ENCODE measurements at regions not wholly inside any gene's neighbourhood (a gene's known extent, or its start where the extent isn't known, plus 50 kb on each side); places are given as distances from the start of the nearest gene placed in this dataset.

DNA sequence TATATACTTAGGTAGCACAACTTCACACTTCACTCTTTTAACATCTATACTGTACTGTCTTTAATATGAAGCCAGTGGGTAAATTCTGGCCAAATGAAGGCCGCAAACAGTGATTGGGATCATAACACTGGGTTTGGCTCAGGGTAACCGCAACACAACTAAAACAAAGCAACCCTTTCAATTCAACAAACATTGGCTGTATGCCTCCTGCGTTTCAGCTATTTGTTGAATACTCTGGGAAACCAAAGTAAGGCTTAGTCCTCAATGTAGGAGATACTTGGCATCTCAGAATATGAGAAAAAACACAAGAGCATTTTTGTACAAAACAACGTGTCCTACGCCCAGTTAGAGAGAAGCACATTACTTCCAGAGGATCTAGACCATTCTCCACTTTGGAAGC is 693.3 kb upstream of the KLHL29 start:
- H3K4me1 ChIP-seq: no peaks in the 10 kb centered on the region
- H3K36me3 ChIP-seq: no peaks in the 10 kb centered on the region
- H3K4me3 ChIP-seq: no peak overlapping the region
- DNase-seq (ENCODE audit: extremely low spot score in 2 of 2): no peak
- TF ChIP-seq, protein P1, sequence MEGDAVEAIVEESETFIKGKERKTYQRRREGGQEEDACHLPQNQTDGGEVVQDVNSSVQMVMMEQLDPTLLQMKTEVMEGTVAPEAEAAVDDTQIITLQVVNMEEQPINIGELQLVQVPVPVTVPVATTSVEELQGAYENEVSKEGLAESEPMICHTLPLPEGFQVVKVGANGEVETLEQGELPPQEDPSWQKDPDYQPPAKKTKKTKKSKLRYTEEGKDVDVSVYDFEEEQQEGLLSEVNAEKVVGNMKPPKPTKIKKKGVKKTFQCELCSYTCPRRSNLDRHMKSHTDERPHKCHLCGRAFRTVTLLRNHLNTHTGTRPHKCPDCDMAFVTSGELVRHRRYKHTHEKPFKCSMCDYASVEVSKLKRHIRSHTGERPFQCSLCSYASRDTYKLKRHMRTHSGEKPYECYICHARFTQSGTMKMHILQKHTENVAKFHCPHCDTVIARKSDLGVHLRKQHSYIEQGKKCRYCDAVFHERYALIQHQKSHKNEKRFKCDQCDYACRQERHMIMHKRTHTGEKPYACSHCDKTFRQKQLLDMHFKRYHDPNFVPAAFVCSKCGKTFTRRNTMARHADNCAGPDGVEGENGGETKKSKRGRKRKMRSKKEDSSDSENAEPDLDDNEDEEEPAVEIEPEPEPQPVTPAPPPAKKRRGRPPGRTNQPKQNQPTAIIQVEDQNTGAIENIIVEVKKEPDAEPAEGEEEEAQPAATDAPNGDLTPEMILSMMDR (IDR thresholded peaks at IDR 0.05): no peak
- TF ChIP-seq POLR2AphosphoS5 (IDR thresholded peaks at IDR 0.05; ENCODE audit: insufficient read depth in 1 of 2, low read depth in 1 of 2) (no peak), POLR2A (IDR thresholded peaks at IDR 0.05) (no peak)
- intact Hi-C loops (cut with DNase I): no loop called here
- H3K27me3 ChIP-seq: no peaks in the 10 kb centered on the region
- no peaks in the 10 kb centered on the region for H3K9me3 ChIP-seq
- no peak overlapping the region for H3K27ac ChIP-seq

DNA sequence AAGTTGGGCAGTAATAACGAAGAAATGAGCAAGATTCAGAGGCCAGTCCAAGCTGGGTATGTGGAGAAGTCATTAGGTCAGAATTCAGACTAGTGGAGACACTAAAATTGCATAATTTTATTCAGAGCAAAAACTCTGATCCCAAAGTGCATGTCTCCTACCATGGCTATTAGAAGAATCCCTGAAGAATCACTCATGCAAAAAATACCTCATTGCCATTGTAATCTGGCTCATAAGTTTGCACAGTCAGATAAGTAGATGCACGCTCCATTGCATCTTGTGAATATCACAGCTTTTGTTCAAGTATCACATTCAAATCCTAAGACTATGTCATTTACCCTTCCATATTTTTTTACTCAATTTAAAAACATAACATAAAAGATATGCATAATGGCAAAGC is 692.2 kb upstream of the KLHL29 start:
- Histone ChIP-seq H3K4me3 (no peak overlapping the region), H3K9me3 (no peaks in the 10 kb centered on the region), H3K27me3 (no peaks in the 10 kb centered on the region), H3K27ac (no peak overlapping the region), H3K4me1 (no peaks in the 10 kb centered on the region), H3K36me3 (no peaks in the 10 kb centered on the region)
- DNase-seq (ENCODE audit: extremely low spot score in 2 of 2): no peak
- intact Hi-C loops (cut with DNase I): no loop called here
- TF ChIP-seq POLR2AphosphoS5 (IDR thresholded peaks at IDR 0.05; ENCODE audit: insufficient read depth in 1 of 2, low read depth in 1 of 2): no peak
- TF ChIP-seq POLR2A (IDR thresholded peaks at IDR 0.05): no peak
- TF ChIP-seq, protein P1 (IDR thresholded peaks at IDR 0.05): no peak

DNA sequence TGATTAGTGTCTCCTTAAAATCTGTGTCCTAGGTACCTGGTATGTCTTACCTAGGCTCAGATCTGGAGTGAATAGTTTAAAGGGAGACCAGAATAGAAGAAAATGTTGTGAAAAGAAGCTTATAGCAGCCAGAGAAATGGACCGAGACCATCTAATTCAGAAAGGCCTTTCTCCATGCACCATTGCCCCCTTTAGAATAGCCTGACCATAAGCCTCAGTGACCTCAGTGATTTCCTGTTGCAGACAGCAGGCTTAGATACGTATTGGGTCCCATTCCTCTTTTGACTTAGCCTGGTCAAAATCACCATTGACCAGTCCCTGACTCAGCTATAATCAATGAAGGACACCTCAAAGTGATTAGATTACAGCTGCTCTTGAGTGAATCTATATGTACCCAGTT is 690.7 kb upstream of the KLHL29 start:
- Histone ChIP-seq H3K27ac (no peak overlapping the region), H3K36me3 (no peaks in the 10 kb centered on the region), H3K4me3 (no peak overlapping the region), H3K27me3 (no peaks in the 10 kb centered on the region), H3K4me1 (no peaks in the 10 kb centered on the region), H3K9me3 (no peaks in the 10 kb centered on the region)
- no peak for DNase-seq (ENCODE audit: extremely low spot score in 2 of 2)
- no peak for TF ChIP-seq POLR2A (IDR thresholded peaks at IDR 0.05)
- TF ChIP-seq, protein P1 (IDR thresholded peaks at IDR 0.05): no peak
- no peak for TF ChIP-seq POLR2AphosphoS5 (IDR thresholded peaks at IDR 0.05; ENCODE audit: insufficient read depth in 1 of 2, low read depth in 1 of 2)
- intact Hi-C loops (cut with DNase I): no loop called here

DNA sequence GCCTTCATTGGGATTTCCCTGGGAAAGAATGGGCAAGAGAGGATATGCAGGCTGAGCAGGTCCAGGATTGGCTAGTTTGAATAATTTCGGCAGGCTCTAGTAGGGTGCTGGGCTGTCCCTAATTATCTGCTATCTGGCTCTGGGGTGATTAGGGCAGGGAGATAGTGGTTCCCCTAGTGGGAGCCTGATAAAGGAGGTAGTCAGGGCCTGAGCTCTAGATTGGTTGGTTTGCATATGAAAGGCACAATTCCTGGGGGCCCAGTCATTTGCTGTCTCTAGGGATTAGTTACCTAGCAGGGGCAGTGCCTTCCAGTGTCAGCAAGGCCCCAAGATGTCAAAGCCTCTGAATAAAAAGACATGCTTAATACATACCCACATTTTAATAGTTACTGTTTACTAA is 690.1 kb upstream of the KLHL29 start:
- no peak for TF ChIP-seq POLR2AphosphoS5 (IDR thresholded peaks at IDR 0.05; ENCODE audit: insufficient read depth in 1 of 2, low read depth in 1 of 2)
- TF ChIP-seq, protein P1 (IDR thresholded peaks at IDR 0.05): no peak
- TF ChIP-seq POLR2A (IDR thresholded peaks at IDR 0.05): no peak
- Histone ChIP-seq H3K36me3 (no peaks in the 10 kb centered on the region), H3K27ac (no peak overlapping the region), H3K27me3 (no peaks in the 10 kb centered on the region), H3K9me3 (no peaks in the 10 kb centered on the region), H3K4me1 (no peaks in the 10 kb centered on the region), H3K4me3 (no peak overlapping the region)
- intact Hi-C loops (cut with DNase I): no loop called here
- DNase-seq (ENCODE audit: extremely low spot score in 2 of 2): no peak

DNA sequence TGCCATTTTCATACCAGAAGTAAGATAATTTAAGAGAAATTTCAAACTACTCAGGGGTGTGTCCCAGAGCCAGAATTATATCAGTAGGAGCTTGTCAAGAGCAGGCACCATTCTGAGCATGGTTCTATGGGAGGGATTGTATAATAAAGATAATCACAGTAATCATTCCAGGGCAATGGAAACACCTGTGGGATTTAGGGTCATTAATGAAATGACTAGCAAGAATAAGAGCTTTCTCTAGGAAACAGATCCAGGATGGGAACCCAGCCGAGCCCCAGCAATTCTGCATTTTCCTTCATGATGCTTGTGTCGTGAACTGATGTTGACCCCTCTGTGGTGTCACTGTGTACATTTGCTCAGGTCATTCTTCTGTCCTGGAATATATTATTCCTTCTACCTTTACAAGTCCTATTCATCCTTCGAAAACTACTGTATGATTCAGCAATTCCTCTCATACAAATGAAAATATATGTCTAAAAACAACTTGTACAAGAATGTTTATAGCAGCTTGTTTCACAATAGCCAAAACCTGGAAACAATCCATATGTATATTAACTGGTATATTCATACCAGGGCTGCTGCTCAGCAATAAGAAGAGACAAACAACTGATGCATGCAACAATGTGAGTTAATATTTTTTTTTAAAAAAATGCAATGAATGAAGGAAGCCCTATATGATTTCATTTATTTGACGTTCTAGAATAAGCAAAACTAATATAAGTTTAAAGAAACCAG is 687.8 kb upstream of the KLHL29 start:
- H3K27me3 ChIP-seq: no peaks in the 10 kb centered on the region
- DNase-seq (ENCODE audit: extremely low spot score in 2 of 2): no peak
- TF ChIP-seq, protein P1 (IDR thresholded peaks at IDR 0.05): no peak
- no peak for TF ChIP-seq POLR2A (IDR thresholded peaks at IDR 0.05)
- no peak for TF ChIP-seq POLR2AphosphoS5 (IDR thresholded peaks at IDR 0.05; ENCODE audit: insufficient read depth in 1 of 2, low read depth in 1 of 2)
- no peak overlapping the region for H3K4me3 ChIP-seq
- H3K4me1 ChIP-seq: no peaks in the 10 kb centered on the region
- H3K27ac ChIP-seq: no peak overlapping the region
- intact Hi-C loops (cut with DNase I): no loop called here
- no peaks in the 10 kb centered on the region for H3K36me3 ChIP-seq
- no peaks in the 10 kb centered on the region for H3K9me3 ChIP-seq

Measured in vagina (tissue), 2 donors.